ENCODE measurements at regions not wholly inside any gene's neighbourhood (a gene's known extent, or its start where the extent isn't known, plus 50 kb on each side); places are given as distances from the start of the nearest gene placed in this dataset.

DNA sequence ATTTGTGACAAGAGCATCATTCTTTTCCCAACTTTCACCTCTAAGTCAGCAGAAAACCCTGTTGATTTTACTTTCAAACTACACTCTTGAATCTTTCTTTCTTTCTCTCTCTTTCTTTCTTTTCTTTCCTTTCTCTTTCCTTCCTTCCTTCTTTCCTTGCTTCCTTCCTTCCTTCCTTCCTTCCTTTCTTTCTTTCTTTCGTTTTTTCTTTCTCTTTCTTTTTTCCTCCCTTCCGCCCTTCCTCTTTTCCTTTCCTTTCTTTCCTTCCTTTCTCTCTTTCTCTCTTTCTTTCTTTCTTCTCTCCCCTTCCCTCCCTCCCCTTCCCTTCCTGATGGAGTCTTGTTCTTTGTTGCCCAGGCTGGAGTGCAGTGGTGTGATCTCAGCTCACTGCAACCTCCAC is 649.5 kb downstream of the PLCL1 start:
- Histone ChIP-seq H3K36me3 (ENCODE audit: insufficient read depth, low read length) (no peaks in the 10 kb centered on the region), H3K9me3 (ENCODE audit: control insufficient read depth in 1 of 2, low read length in 2 of 2) (no peaks in the 10 kb centered on the region), H3K4me1 (ENCODE audit: insufficient read depth, low read length) (no peaks in the 10 kb centered on the region), H3K27ac (ENCODE audit: low read depth, low read length) (no peak overlapping the region), H3K27me3 (ENCODE audit: insufficient read depth, low read length) (no peaks in the 10 kb centered on the region), H3K4me3 (ENCODE audit: low read length in 2 of 2) (no peak overlapping the region)
- no peak for DNase-seq
- H3K27ac Mint-ChIP-seq, result no peak overlapping the region
- POLR2A ChIA-PET (ENCODE audit: partially characterized antibody), result no interaction called here
- peaks cover 0 to 4% (median 0%) of the 10 kb centered on the region in 8 donors for H3K9me3 Mint-ChIP-seq
- CTCF ChIA-PET (ENCODE audit: partially characterized antibody), result no interaction called here
- no peaks in the 10 kb centered on the region for H3K27me3 Mint-ChIP-seq
- H3K36me3 Mint-ChIP-seq, result no peaks in the 10 kb centered on the region
- no peaks in the 10 kb centered on the region for H3K4me1 Mint-ChIP-seq
- intact Hi-C loops (cut with micrococcal nuclease), result no loop called here
- H3K4me3 Mint-ChIP-seq, result no peak overlapping the region

DNA sequence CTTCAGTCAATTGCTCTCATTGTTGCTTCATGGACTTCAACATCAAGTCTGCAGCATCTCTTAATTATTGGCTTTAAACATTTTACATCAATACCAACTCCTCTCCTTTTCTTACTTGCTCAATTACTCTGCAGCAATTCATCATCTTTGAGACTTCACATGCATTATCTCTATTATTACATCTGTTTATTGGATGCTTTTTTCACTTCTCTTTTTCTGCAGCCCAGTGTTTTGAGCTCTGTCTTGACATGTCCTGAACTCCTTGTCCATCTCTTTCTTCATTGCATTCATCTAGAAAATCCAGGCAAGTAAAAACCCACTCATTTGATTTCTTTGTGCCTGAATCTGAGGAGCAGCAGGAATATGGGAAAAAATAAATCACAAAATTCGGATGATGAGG is 647.9 kb downstream of the PLCL1 start:
- Histone ChIP-seq H3K27me3 (ENCODE audit: insufficient read depth, low read length) (no peaks in the 10 kb centered on the region), H3K9me3 (ENCODE audit: control insufficient read depth in 1 of 2, low read length in 2 of 2) (no peaks in the 10 kb centered on the region), H3K36me3 (ENCODE audit: insufficient read depth, low read length) (no peaks in the 10 kb centered on the region), H3K4me3 (ENCODE audit: low read length in 2 of 2) (no peak overlapping the region), H3K4me1 (ENCODE audit: insufficient read depth, low read length) (no peaks in the 10 kb centered on the region), H3K27ac (ENCODE audit: low read depth, low read length) (no peak overlapping the region)
- Mint-ChIP-seq H3K36me3 (no peaks in the 10 kb centered on the region), H3K27ac (no peak overlapping the region), H3K27me3 (no peaks in the 10 kb centered on the region), H3K9me3 (peaks cover 0 to 4% (median 0%) of the 10 kb centered on the region in 8 donors), H3K4me1 (no peaks in the 10 kb centered on the region), H3K4me3 (no peak overlapping the region)
- ChIA-PET POLR2A (ENCODE audit: partially characterized antibody) (no interaction called here), CTCF (ENCODE audit: partially characterized antibody) (no interaction called here)
- no peak for DNase-seq
- intact Hi-C loops (cut with micrococcal nuclease), result no loop called here

DNA sequence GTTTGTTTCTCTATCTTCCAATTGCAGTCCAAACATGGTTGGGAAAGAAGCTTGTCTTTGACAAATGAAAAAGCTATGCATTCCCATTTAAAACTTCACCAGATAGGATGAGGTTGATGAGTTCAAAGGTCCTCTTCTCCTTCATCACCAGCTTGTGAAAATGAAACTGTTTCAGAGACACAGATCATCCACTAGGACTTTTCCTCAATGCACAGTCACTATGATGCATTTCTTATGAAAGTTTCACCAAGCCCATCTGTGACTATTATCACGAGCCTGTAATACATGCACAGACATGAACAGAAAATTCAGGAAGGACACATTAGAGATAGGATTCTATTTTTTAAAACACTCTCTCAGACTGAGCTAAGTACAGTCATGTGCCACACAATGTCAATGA is 644.4 kb downstream of the PLCL1 start:
- peaks cover 0 to 3% (median 0%) of the 10 kb centered on the region in 8 donors for H3K9me3 Mint-ChIP-seq
- intact Hi-C loops (cut with micrococcal nuclease), result no loop called here
- peaks cover 0 to 1% of the 10 kb centered on the region in 2 donors for H3K27me3 Mint-ChIP-seq
- H3K36me3 ChIP-seq (ENCODE audit: insufficient read depth, low read length), result no peaks in the 10 kb centered on the region
- H3K27me3 ChIP-seq (ENCODE audit: insufficient read depth, low read length), result no peaks in the 10 kb centered on the region
- no peak overlapping the region for H3K27ac ChIP-seq (ENCODE audit: low read depth, low read length)
- no peaks in the 10 kb centered on the region for H3K4me1 ChIP-seq (ENCODE audit: insufficient read depth, low read length)
- no peak overlapping the region for H3K4me3 ChIP-seq (ENCODE audit: low read length in 2 of 2)
- H3K27ac Mint-ChIP-seq, result no peak overlapping the region
- POLR2A ChIA-PET (ENCODE audit: partially characterized antibody), result no interaction called here
- no peak overlapping the region for H3K4me3 Mint-ChIP-seq
- CTCF ChIA-PET (ENCODE audit: partially characterized antibody), result no interaction called here
- no peaks in the 10 kb centered on the region for H3K36me3 Mint-ChIP-seq
- H3K9me3 ChIP-seq (ENCODE audit: control insufficient read depth in 1 of 2, low read length in 2 of 2), result no peaks in the 10 kb centered on the region
- no peak for DNase-seq
- H3K4me1 Mint-ChIP-seq, result no peaks in the 10 kb centered on the region

DNA sequence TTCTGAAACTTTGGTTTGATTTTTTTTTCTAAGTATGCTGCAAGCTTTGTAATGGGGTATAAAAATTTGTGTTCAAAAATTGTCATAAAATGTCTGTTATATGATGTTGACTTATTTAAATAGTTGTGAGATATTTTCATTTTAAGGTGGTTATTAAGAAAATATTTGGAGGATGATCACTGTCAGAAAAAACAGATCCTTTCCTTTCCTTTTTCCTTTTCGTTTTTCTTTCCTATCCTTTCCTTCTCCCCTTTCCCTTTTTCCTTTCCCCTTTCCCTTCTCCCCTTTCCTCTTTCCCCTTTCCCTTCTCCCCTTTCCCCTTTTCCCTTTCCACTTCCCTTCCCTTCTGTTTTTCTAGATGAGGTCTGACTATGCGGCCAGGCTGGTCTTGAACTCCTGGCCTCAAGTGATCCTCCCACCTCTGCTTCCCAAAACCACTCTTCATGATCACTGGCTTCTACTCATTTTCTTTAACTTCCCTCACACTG is 640.5 kb downstream of the PLCL1 start:
- Histone ChIP-seq H3K9me3 (ENCODE audit: control insufficient read depth in 1 of 2, low read length in 2 of 2) (no peaks in the 10 kb centered on the region), H3K36me3 (ENCODE audit: insufficient read depth, low read length) (no peaks in the 10 kb centered on the region), H3K4me1 (ENCODE audit: insufficient read depth, low read length) (no peaks in the 10 kb centered on the region), H3K4me3 (ENCODE audit: low read length in 2 of 2) (no peak overlapping the region), H3K27ac (ENCODE audit: low read depth, low read length) (no peak overlapping the region), H3K27me3 (ENCODE audit: insufficient read depth, low read length) (no peaks in the 10 kb centered on the region)
- ChIA-PET POLR2A (ENCODE audit: partially characterized antibody) (no interaction called here), CTCF (ENCODE audit: partially characterized antibody) (no interaction called here)
- no peaks in the 10 kb centered on the region for H3K36me3 Mint-ChIP-seq
- H3K27ac Mint-ChIP-seq, result no peak overlapping the region
- H3K27me3 Mint-ChIP-seq, result peaks cover 0 to 5% of the 10 kb centered on the region in 2 donors
- no peak overlapping the region for H3K4me3 Mint-ChIP-seq
- intact Hi-C loops (cut with micrococcal nuclease), result no loop called here
- DNase-seq, result no peak
- H3K4me1 Mint-ChIP-seq, result no peaks in the 10 kb centered on the region
- peaks cover 0 to 3% (median 0%) of the 10 kb centered on the region in 8 donors for H3K9me3 Mint-ChIP-seq

DNA sequence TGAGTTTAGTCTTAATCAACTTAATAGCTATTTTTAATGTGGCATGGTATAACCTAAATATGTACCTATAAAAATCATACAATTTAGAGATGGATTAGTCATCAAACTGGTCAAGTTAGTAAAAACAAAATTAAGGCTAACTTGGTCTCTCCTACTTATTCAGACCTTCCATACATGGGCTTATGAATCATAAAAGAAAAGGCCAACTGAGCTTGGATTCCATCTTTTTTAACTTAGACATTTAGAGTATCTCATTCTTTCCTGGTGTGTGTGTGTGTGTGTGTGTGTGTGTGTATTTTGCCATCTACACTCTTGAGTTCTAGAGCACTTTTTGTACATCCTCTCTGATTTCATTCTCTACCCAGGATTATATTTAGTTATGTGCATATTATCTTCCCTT is 637.5 kb downstream of the PLCL1 start:
- no peaks in the 10 kb centered on the region for H3K4me1 ChIP-seq (ENCODE audit: insufficient read depth, low read length)
- no peaks in the 10 kb centered on the region for H3K9me3 Mint-ChIP-seq

DNA sequence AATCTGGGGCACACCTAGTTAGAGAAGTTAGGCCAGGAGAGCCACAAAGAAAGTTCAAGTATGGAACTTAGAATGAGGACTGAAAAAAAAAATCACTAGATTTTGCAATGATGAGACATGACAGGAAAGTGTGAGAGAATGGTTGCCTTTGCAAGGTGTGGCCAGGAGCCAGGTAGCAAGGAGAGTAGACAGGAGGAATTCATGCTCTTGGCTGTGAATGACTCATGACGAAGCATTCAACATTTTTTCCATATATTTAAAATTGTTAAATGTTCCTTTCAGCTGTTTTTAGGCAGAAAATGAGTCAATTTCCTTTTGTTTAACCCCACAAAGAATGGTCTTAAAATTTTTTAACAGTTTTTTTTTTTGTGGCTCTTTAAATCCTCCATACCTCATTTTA is 636.9 kb downstream of the PLCL1 start:
- CTCF ChIA-PET (ENCODE audit: partially characterized antibody), result no interaction called here
- intact Hi-C loops (cut with micrococcal nuclease), result no loop called here
- DNase-seq, result no peak

More for the DNA sequence above, 637.5 kb downstream of the PLCL1 start:
- Mint-ChIP-seq H3K27me3 (peaks cover 0 to 12% of the 10 kb centered on the region in 2 donors), H3K36me3 (no peaks in the 10 kb centered on the region), H3K27ac (no peak overlapping the region), H3K4me3 (no peak overlapping the region), H3K4me1 (no peaks in the 10 kb centered on the region)
- Histone ChIP-seq H3K27me3 (ENCODE audit: insufficient read depth, low read length) (no peaks in the 10 kb centered on the region), H3K36me3 (ENCODE audit: insufficient read depth, low read length) (no peaks in the 10 kb centered on the region), H3K27ac (ENCODE audit: low read depth, low read length) (no peak overlapping the region), H3K9me3 (ENCODE audit: control insufficient read depth in 1 of 2, low read length in 2 of 2) (no peaks in the 10 kb centered on the region), H3K4me3 (ENCODE audit: low read length in 2 of 2) (no peak overlapping the region)
- ChIA-PET POLR2A (ENCODE audit: partially characterized antibody) (no interaction called here), CTCF (ENCODE audit: partially characterized antibody) (no interaction called here)
- intact Hi-C loops (cut with micrococcal nuclease), result no loop called here
- DNase-seq, result no peak

DNA sequence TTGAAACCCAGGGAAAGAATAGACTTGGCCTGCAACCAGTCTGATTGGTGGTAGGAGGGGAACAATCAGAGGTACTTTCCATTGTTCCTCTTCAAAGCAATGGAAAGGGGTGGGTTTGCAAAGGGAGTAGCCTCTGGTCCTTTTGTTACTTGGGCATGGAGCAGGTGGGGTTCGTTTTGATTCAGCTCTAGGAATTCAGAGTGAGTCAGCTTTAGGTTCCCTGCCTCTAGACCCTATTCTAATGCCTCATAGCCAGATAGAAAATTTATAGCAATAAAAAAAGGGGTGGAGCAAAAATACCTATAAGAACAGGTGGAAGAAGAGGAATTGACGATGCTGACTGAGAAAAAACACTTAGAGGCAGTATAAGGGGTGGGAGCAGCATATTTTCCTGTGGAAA is 636.4 kb downstream of the PLCL1 start:
- peaks cover 0 to 11% of the 10 kb centered on the region in 2 donors for H3K27me3 Mint-ChIP-seq
- CTCF ChIA-PET (ENCODE audit: partially characterized antibody), result no interaction called here
- POLR2A ChIA-PET (ENCODE audit: partially characterized antibody), result no interaction called here
- H3K9me3 Mint-ChIP-seq, result no peaks in the 10 kb centered on the region
- Histone ChIP-seq H3K36me3 (ENCODE audit: insufficient read depth, low read length) (no peaks in the 10 kb centered on the region), H3K4me3 (ENCODE audit: low read length in 2 of 2) (no peak overlapping the region), H3K9me3 (ENCODE audit: control insufficient read depth in 1 of 2, low read length in 2 of 2) (no peaks in the 10 kb centered on the region), H3K27ac (ENCODE audit: low read depth, low read length) (no peak overlapping the region), H3K4me1 (ENCODE audit: insufficient read depth, low read length) (no peaks in the 10 kb centered on the region), H3K27me3 (ENCODE audit: insufficient read depth, low read length) (no peaks in the 10 kb centered on the region)
- no peaks in the 10 kb centered on the region for H3K4me1 Mint-ChIP-seq
- no peak overlapping the region for H3K4me3 Mint-ChIP-seq
- no peak for DNase-seq
- H3K36me3 Mint-ChIP-seq, result no peaks in the 10 kb centered on the region
- intact Hi-C loops (cut with micrococcal nuclease), result no loop called here
- no peak overlapping the region for H3K27ac Mint-ChIP-seq

More for the DNA sequence above, 636.9 kb downstream of the PLCL1 start:
- H3K27ac Mint-ChIP-seq, result no peak overlapping the region
- H3K9me3 Mint-ChIP-seq, result no peaks in the 10 kb centered on the region
- Histone ChIP-seq H3K27me3 (ENCODE audit: insufficient read depth, low read length) (no peaks in the 10 kb centered on the region), H3K9me3 (ENCODE audit: control insufficient read depth in 1 of 2, low read length in 2 of 2) (no peaks in the 10 kb centered on the region), H3K36me3 (ENCODE audit: insufficient read depth, low read length) (no peaks in the 10 kb centered on the region), H3K4me1 (ENCODE audit: insufficient read depth, low read length) (no peaks in the 10 kb centered on the region), H3K4me3 (ENCODE audit: low read length in 2 of 2) (no peak overlapping the region), H3K27ac (ENCODE audit: low read depth, low read length) (no peak overlapping the region)
- peaks cover 0 to 11% of the 10 kb centered on the region in 2 donors for H3K27me3 Mint-ChIP-seq
- no peaks in the 10 kb centered on the region for H3K36me3 Mint-ChIP-seq
- POLR2A ChIA-PET (ENCODE audit: partially characterized antibody), result no interaction called here
- H3K4me3 Mint-ChIP-seq, result no peak overlapping the region
- no peaks in the 10 kb centered on the region for H3K4me1 Mint-ChIP-seq

DNA sequence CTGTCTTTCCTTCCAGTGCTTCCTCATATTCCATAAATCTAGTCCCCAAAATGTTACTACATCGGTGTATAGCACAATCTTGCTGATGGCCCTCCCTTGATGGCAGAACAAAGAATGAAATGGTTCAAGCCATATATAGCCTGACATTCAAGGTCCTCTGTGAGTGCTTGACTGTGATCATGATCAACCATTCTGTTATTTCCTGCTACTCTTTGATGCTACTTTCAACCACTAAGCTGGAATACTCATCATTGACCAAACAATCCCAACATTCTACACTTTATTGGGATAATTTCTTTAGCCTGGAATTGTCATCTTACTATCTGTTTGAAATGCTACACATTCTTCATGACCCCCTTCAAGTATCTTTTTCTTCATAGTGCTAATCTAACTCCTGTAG is 633.9 kb downstream of the PLCL1 start:
- no peak overlapping the region for H3K27ac Mint-ChIP-seq
- H3K27me3 ChIP-seq (ENCODE audit: insufficient read depth, low read length), result no peaks in the 10 kb centered on the region
- CTCF ChIA-PET (ENCODE audit: partially characterized antibody), result no interaction called here
- H3K36me3 Mint-ChIP-seq, result no peaks in the 10 kb centered on the region
- H3K4me3 Mint-ChIP-seq, result no peak overlapping the region
- intact Hi-C loops (cut with micrococcal nuclease), result no loop called here
- no peaks in the 10 kb centered on the region for H3K9me3 ChIP-seq (ENCODE audit: control insufficient read depth in 1 of 2, low read length in 2 of 2)
- POLR2A ChIA-PET (ENCODE audit: partially characterized antibody), result no interaction called here
- H3K9me3 Mint-ChIP-seq, result no peaks in the 10 kb centered on the region
- no peak overlapping the region for H3K4me3 ChIP-seq (ENCODE audit: low read length in 2 of 2)
- no peaks in the 10 kb centered on the region for H3K4me1 Mint-ChIP-seq
- H3K27ac ChIP-seq (ENCODE audit: low read depth, low read length), result no peak overlapping the region
- peaks cover 0 to 11% of the 10 kb centered on the region in 2 donors for H3K27me3 Mint-ChIP-seq
- no peaks in the 10 kb centered on the region for H3K36me3 ChIP-seq (ENCODE audit: insufficient read depth, low read length)
- no peaks in the 10 kb centered on the region for H3K4me1 ChIP-seq (ENCODE audit: insufficient read depth, low read length)
- no peak for DNase-seq

Measured in CD4-positive, alpha-beta memory T cell (primary cell).